Heart left ventricle (tissue), 16 donors: ENCODE measurements at regions not wholly inside any gene's neighbourhood (a gene's known extent, or its start where the extent isn't known, plus 50 kb on each side); places are given as distances from the start of the nearest gene placed in this dataset.
A peak's percentile ranks its signal among the peaks of the same experiment; 100 is the strongest.
"Not testable (repeated sequence)": the region's sequence is repeated elsewhere in the genome, so short reads cannot be mapped to it uniquely, and the experiment has no call there.

Source experiments
- ATAC-seq, 4 donors: fragments of 200-7000 bp; cut with Tn5 transposase; one replicate each; pipeline ENCODE4 v1.9.1; 2020 to 2022; ENCODE audit warnings: moderate library complexity in 4 of 4, mild to moderate bottlenecking in 3 of 4, moderate number of reproducible peaks in 1 of 4
- DNase-seq, 5 donors: peaks; one replicate each; pipeline ENCODE4 v3.0.0-alpha.2; 2020
- H3K27ac ChIP-seq, 12 donors: fragments of 200-600 bp; sonication (generic) in 4 of 12; one replicate each; pipeline versions ENCODE4 v1.5.0 to v1.8.0; 2016 to 2022; ENCODE audit warnings: mild to moderate bottlenecking in 2 of 12
- H3K27me3 ChIP-seq, 9 donors: fragments of 200-600 bp; sonication (generic) in 2 of 9; one replicate each; pipeline versions ENCODE4 v1.5.1 to v1.8.0; 2016 to 2022; ENCODE audit warnings: mild to moderate bottlenecking in 3 of 9
- H3K36me3 ChIP-seq, 9 donors: fragments of 200-600 bp; sonication (generic) in 2 of 9; one replicate each; pipeline versions ENCODE4 v1.5.0 to v1.8.0; 2018 to 2022; ENCODE audit warnings: mild to moderate bottlenecking in 2 of 9
- H3K4me1 ChIP-seq, 12 donors: fragments of 200-600 bp; sonication (generic) in 4 of 12; one replicate each; pipeline versions ENCODE4 v1.5.0 to v1.8.0; 2016 to 2022; ENCODE audit warnings: mild to moderate bottlenecking in 3 of 12
- H3K4me3 ChIP-seq, 12 donors: fragments of 200-600 bp; sonication (generic) in 4 of 12; one replicate each; pipeline versions ENCODE4 v1.5.0 to v1.8.0; 2017 to 2022; ENCODE audit warnings: mild to moderate bottlenecking in 9 of 12, moderate library complexity in 4 of 12
- H3K9me3 ChIP-seq, 12 donors: fragments of 200-600 bp; sonication (generic) in 4 of 12; one replicate each; pipeline versions ENCODE4 v1.5.0 to v1.8.0; 2016 to 2022; ENCODE audit warnings: mild to moderate bottlenecking in 1 of 12
- POLR2A ChIP-seq, 2 donors: fragments of 450-650 bp; IDR thresholded peaks; one replicate each; pipeline ENCODE4 v1.6.1; 2017; ENCODE audit warnings: antibody characterized with exemption in 2 of 2, mild to moderate bottlenecking in 2 of 2, moderate library complexity in 2 of 2
- WGBS, 4 donors: extraction: QIAGEN DNeasy Blood & Tissue Kit in 2 of 4; methylation state at CpG; one replicate each; pipeline versions ENCODE4 v1.1.5 to v1.1.7; 2013 to 2018; 5-methylcytosine and 5-hydroxymethylcytosine counted together
- intact Hi-C, 10 donors: fragments of 100-400 bp; cut with DNase I; formaldehyde crosslinking; loops; one replicate each; pipeline versions ENCODE4 v1.11.1 to v1.14.2; 2022
- TF ChIP-seq, protein P1 (sequence below), 12 donors: fragments of 200-600 bp; sonication (generic) in 4 of 12; IDR thresholded peaks; one replicate each; pipeline versions ENCODE4 v1.5.0 to v1.8.0; 2018 to 2022; ENCODE audit warnings: antibody characterized with exemption in 12 of 12, mild to moderate bottlenecking in 5 of 12
- donor health status: ischemic (EF 13 %, LVEDD 7.1; RV severe dilation, severe dysfunction).
- donor health status: healthy with polysubstance abuse.
- donor health status: DM: no; HTN: yes; CAD: no.
- donor health status: DM: no; HTN: no; CAD: no.
- donor health status: ischemic (EF 25% LVEDD 6.9; RV normal size, moderate dysfunction).
- donor health status: ischemic (EF 25% LVEDD 5.7; RV mildly dilated, moderate dysfunction).
- donor health status: healthy.
- donor health status: DM: yes; HTN: yes; CAD: no.
- donor health status: ischemic (EF 35%, LVEDD 5.7; RV mildly dilated, moderate dysfunction).
- donor health status: nonischemic (EF 11% LVEDD 7.7; RV severe dilation, severe dysfunction).
- donor health status: DM: yes; HTN: yes; CAD: no.
- donor health status: PGD.
- donor health status: ischemic (EF 29% LVEDD 5.4; RV normal size, mild dysfunction).
- donor health status: nonischemic (EF 23%, LVEDD 6.1; RV moderate dilation, normal function).

- intact Hi-C loops = no loop called here
- no peaks in the 10 kb centered on the region for H3K4me1 ChIP-seq
- 52 to 62% (median 58%) methylated on average over 4 of the region's 4 CpGs for WGBS, 4 donors
- H3K27ac ChIP-seq = no peak overlapping the region
- no peak for DNase-seq
- TF ChIP-seq, protein P1, sequence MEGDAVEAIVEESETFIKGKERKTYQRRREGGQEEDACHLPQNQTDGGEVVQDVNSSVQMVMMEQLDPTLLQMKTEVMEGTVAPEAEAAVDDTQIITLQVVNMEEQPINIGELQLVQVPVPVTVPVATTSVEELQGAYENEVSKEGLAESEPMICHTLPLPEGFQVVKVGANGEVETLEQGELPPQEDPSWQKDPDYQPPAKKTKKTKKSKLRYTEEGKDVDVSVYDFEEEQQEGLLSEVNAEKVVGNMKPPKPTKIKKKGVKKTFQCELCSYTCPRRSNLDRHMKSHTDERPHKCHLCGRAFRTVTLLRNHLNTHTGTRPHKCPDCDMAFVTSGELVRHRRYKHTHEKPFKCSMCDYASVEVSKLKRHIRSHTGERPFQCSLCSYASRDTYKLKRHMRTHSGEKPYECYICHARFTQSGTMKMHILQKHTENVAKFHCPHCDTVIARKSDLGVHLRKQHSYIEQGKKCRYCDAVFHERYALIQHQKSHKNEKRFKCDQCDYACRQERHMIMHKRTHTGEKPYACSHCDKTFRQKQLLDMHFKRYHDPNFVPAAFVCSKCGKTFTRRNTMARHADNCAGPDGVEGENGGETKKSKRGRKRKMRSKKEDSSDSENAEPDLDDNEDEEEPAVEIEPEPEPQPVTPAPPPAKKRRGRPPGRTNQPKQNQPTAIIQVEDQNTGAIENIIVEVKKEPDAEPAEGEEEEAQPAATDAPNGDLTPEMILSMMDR (IDR thresholded peaks at IDR 0.05) = no peak
- TF ChIP-seq POLR2A (IDR thresholded peaks at IDR 0.05) = no peak
- H3K36me3 ChIP-seq = no peaks in the 10 kb centered on the region
- no peak for ATAC-seq
- no peaks in the 10 kb centered on the region for H3K27me3 ChIP-seq
- H3K9me3 ChIP-seq = no peaks in the 10 kb centered on the region
- H3K4me3 ChIP-seq = no peak overlapping the region
These were observed 1297.4 kb downstream of the PCDH9 start for GRCh38 chr13:65932587-65933239.

DNA sequence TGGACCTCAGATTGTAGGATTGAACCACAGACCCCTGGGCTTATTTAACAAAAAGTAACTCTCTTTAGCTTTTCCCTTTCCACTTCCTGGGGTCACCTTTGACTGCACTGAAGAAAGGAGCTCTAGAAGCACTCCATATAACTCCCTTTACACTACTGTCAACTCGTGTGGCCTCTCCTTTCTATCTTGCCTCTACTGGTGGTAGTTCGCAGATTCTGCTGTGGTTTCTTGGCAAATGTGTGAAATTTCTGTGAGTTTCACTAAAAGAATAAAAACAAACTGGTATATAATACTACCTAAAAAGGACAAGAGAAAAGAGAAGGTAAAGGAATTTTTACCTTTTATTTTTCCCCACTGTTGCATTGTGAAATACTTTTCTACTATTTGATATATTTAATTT lies 1298.1 kb downstream of the PCDH9 start:
- no peak for DNase-seq
- Histone ChIP-seq H3K4me1 (no peaks in the 10 kb centered on the region), H3K27me3 (no peaks in the 10 kb centered on the region), H3K4me3 (no peak overlapping the region), H3K36me3 (no peaks in the 10 kb centered on the region), H3K9me3 (no peaks in the 10 kb centered on the region), H3K27ac (no peak overlapping the region)
- TF ChIP-seq POLR2A (IDR thresholded peaks at IDR 0.05) = no peak
- TF ChIP-seq, protein P1 (IDR thresholded peaks at IDR 0.05) = no peak
- intact Hi-C loops = no loop called here
- no peak for ATAC-seq
- 80 to 85% (median 83%) methylated on average over 2 of the region's 2 CpGs for WGBS, 4 donors

GRCh38 chr13:65929436-65929835 lies 1300.7 kb downstream of the PCDH9 start:
- Histone ChIP-seq H3K27ac (no peak overlapping the region), H3K27me3 (no peaks in the 10 kb centered on the region), H3K36me3 (no peaks in the 10 kb centered on the region), H3K4me1 (no peaks in the 10 kb centered on the region), H3K4me3 (no peak overlapping the region), H3K9me3 (no peaks in the 10 kb centered on the region)
- TF ChIP-seq, protein P1 (IDR thresholded peaks at IDR 0.05) = no peak
- TF ChIP-seq POLR2A (IDR thresholded peaks at IDR 0.05) = no peak
- intact Hi-C loops = loop anchor here in 2 of 10 donors (10.0 kb wide), 1 partner anchor 1295 kb away; no protein-coding TSS in a partner anchor
- WGBS, 4 donors = 65 to 76% (median 70%) methylated on average over 3 of the region's 3 CpGs
- DNase-seq = no peak
- no peak for ATAC-seq

DNA sequence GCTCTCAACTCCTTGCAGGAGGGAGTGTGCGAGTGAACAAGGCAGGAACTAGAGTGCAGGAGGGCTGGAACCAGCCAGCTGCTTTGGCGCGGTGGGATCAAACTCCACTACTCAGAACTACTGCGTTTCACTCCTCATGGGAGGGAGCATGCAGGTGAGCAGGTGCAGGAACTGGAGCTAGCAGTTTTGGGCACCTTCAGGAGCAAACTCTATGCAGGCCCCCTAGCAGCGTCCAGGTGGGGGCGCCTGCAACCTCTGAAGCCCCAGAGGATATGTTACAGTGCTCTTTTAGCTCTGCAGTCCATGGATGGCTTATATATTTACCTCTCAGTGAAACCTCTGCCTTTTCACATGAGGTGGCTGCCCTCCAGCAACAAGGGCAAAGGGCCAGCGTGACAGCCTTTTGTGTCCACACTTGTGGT lies 1303.4 kb downstream of the PCDH9 start:
- peak; percentile 71 to 91 (median 87) for ATAC-seq

GRCh38 chr13:65922846-65923245 lies 1307.3 kb downstream of the PCDH9 start:
- H3K27ac ChIP-seq, DNase-seq, ATAC-seq, H3K4me1 ChIP-seq, H3K4me3 ChIP-seq, H3K9me3 ChIP-seq, H3K36me3 ChIP-seq, H3K27me3 ChIP-seq: not testable (repeated sequence)
- intact Hi-C loops = loop anchor here in 2 of 10 donors (10.0 kb wide), 1 partner anchor 1302 kb away; no protein-coding TSS in a partner anchor
- WGBS, 4 donors = 79 to 97% (median 96%) methylated on average over 4 of the region's 4 CpGs

More for the DNA sequence above, 1303.4 kb downstream of the PCDH9 start:
- peak in 4 of 5 donors; percentile 13 to 62 (median 41) for DNase-seq
- Histone ChIP-seq H3K27ac (no peak overlapping the region), H3K9me3 (no peaks in the 10 kb centered on the region), H3K27me3 (no peaks in the 10 kb centered on the region), H3K4me3 (no peak overlapping the region), H3K36me3 (no peaks in the 10 kb centered on the region), H3K4me1 (no peaks in the 10 kb centered on the region)
- intact Hi-C loops = loop anchor here in 2 of 10 donors (10.0 kb wide), 1 partner anchor 1298 kb away; no protein-coding TSS in a partner anchor
- 18 to 25% (median 19%) methylated on average over 6 to 7 of the region's 7 CpGs for WGBS, 4 donors
- no peak for TF ChIP-seq POLR2A (IDR thresholded peaks at IDR 0.05)
- TF ChIP-seq, protein P1 (IDR thresholded peaks at IDR 0.05) = peak in 11 of 12 donors; percentile 18 to 57 (median 47)
